B cell (primary cell): ENCODE measurements at regions not wholly inside any gene's neighbourhood (a gene's known extent, or its start where the extent isn't known, plus 50 kb on each side); places are given as distances from the start of the nearest gene placed in this dataset.

Experiments
- ATAC-seq: fragments of 200-7000 bp; cut with Tn5 transposase; one replicate; pipeline ENCODE4 v1.10.0; 2021; ENCODE audit warnings: low read depth, mild to moderate bottlenecking, moderate number of reproducible peaks, moderate library complexity
- CTCF ChIA-PET: fragments of 350-600 bp; sonication (Branson Sonifier 250); formaldehyde crosslinking; loops from one replicate; lab custom pipeline; 2021; ENCODE audit warnings: antibody characterized with exemption, inconsistent platforms; lab: Charles Lee
- POLR2A ChIA-PET: fragments of 350-600 bp; sonication (Branson Sonifier 250); formaldehyde crosslinking; loops from one replicate; lab custom pipeline; 2021; ENCODE audit warnings: antibody characterized with exemption; lab: Charles Lee
- DNase-seq: peaks from one replicate; pipeline ENCODE4 v3.0.0; 2013
- H2AFZ ChIP-seq: 2 replicates; pipeline ENCODE4 v1.6.1; 2012; ENCODE audit warnings: mild to moderate bottlenecking, low read depth, low read length; ENCODE audit not compliant: insufficient read depth, poor library complexity, severe bottlenecking
- H3K27ac ChIP-seq, 2 donors: 1 replicate in 1 of 2; 2 replicates in 1 of 2; pipeline ENCODE4 v1.5.1; 2012 to 2013; ENCODE audit warnings: low read length in 2 of 2, mild to moderate bottlenecking in 2 of 2, moderate library complexity in 1 of 2
- H3K27me3 ChIP-seq, 4 experiments: fragments of 200-600 bp in 1 of 4; sonication (generic) in 1 of 4; replicated peaks in 1 of 4; 1 replicate in 2 of 4; 2 replicates in 2 of 4; pipeline versions ENCODE4 v1.6.1 to v1.7.0; 2013 to 2016; ENCODE audit warnings: low read length in 3 of 4, mild to moderate bottlenecking in 2 of 4, mixed read lengths in 1 of 4, moderate library complexity in 1 of 4; ENCODE audit not compliant: insufficient read depth in 4 of 4, control insufficient read depth in 3 of 4; ENCODE audit errors: control extremely low read depth in 1 of 4
- H3K36me3 ChIP-seq, 2 experiments: replicated peaks in 1 of 2; 1 replicate in 1 of 2; 2 replicates in 1 of 2; pipeline versions ENCODE4 v1.6.1 to v1.7.1; 2013; ENCODE audit warnings: low read length in 1 of 2; ENCODE audit not compliant: insufficient read depth in 2 of 2, control insufficient read depth in 1 of 2; ENCODE audit errors: control extremely low read depth in 1 of 2, extremely low read depth in 1 of 2
- H3K4me1 ChIP-seq, 2 donors: fragments of 200-600 bp in 1 of 2; sonication (generic) in 1 of 2; 1 replicate in 1 of 2; 2 replicates in 1 of 2; pipeline versions ENCODE4 v1.5.1 to v1.6.1; 2013 to 2017; ENCODE audit warnings: low read length in 2 of 2; ENCODE audit not compliant: control insufficient read depth in 2 of 2, insufficient read depth in 2 of 2
- H3K4me2 ChIP-seq: replicated peaks from 2 replicates; pipeline ENCODE3; 2012; ENCODE audit warnings: mild to moderate bottlenecking, low read depth, low read length; ENCODE audit not compliant: poor library complexity, severe bottlenecking
- H3K4me3 ChIP-seq, 5 experiments: fragments of 200-600 bp in 1 of 5; sonication (generic) in 1 of 5; 1 replicate in 3 of 5; 2 replicates in 2 of 5; pipeline versions ENCODE4 v1.5.1 to v1.7.0; 2011 to 2016; ENCODE audit warnings: low read length in 4 of 5, mild to moderate bottlenecking in 4 of 5, low read depth in 2 of 5, control low read depth in 1 of 5, moderate library complexity in 1 of 5; ENCODE audit not compliant: insufficient read depth in 1 of 5; ENCODE audit errors: control extremely low read depth in 1 of 5, extremely low read depth in 1 of 5
- H3K79me2 ChIP-seq: fragments of 200-600 bp; sonication (generic); one replicate; pipeline ENCODE4 v1.6.0; 2016; ENCODE audit warnings: low read length; ENCODE audit not compliant: control insufficient read depth, insufficient read depth
- H3K9ac ChIP-seq: fragments of 200-600 bp; sonication (generic); 2 replicates; pipeline ENCODE4 v1.6.1; 2017; ENCODE audit warnings: mild to moderate bottlenecking, low read length, moderate library complexity
- H3K9me3 ChIP-seq, 3 donors: one replicate each; pipeline versions ENCODE4 v1.6.1 to v1.7.1; 2013; ENCODE audit warnings: low read length in 2 of 3; ENCODE audit not compliant: control insufficient read depth in 2 of 3, insufficient read depth in 1 of 3; ENCODE audit errors: control extremely low read depth in 1 of 3
- H4K20me1 ChIP-seq: 2 replicates; pipeline ENCODE4 v1.6.0; 2012; ENCODE audit warnings: mild to moderate bottlenecking, low read length; ENCODE audit not compliant: insufficient read depth, control insufficient read depth, poor library complexity, severe bottlenecking
- H3K27ac Mint-ChIP-seq: one replicate; pipeline ENCODE4 v1.8.0; 2021; ENCODE audit warnings: mixed read lengths
- H3K27me3 Mint-ChIP-seq: one replicate; pipeline ENCODE4 v1.8.0; 2021; ENCODE audit warnings: mixed read lengths
- H3K4me1 Mint-ChIP-seq: one replicate; pipeline ENCODE4 v1.8.0; 2021; ENCODE audit warnings: mixed read lengths
- H3K4me3 Mint-ChIP-seq: one replicate; pipeline ENCODE4 v1.8.0; 2021; ENCODE audit warnings: mixed read lengths
- H3K9me3 Mint-ChIP-seq: one replicate; pipeline ENCODE4 v1.8.0; 2022; ENCODE audit warnings: mixed read lengths; ENCODE audit not compliant: insufficient read depth
- CTCF ChIP-seq: fragments of 200-600 bp; IDR thresholded peaks from one replicate; pipeline ENCODE4 v1.8.0; 2022; ENCODE audit warnings: antibody characterized with exemption, mild to moderate bottlenecking
- EZH2 ChIP-seq: IDR thresholded peaks from 2 replicates; pipeline ENCODE4 v1.6.1; 2012; ENCODE audit warnings: borderline replicate concordance, low read depth, mild to moderate bottlenecking, moderate library complexity, low read length; ENCODE audit not compliant: insufficient read depth, poor library complexity, severe bottlenecking
- WGBS: methylation state at CpG from one replicate; pipeline ENCODE4 v1.1.5; 2013; ENCODE audit warnings: missing lambda C conversion rate; ENCODE audit not compliant: insufficient coverage; 5-methylcytosine and 5-hydroxymethylcytosine counted together
- intact Hi-C: fragments of 100-400 bp; cut with micrococcal nuclease; formaldehyde crosslinking; loops from one replicate; pipeline ENCODE4 v1.10.0; 2022

- H3K4me1 ChIP-seq = no peaks in the 10 kb centered on the region
- H3K27ac ChIP-seq = no peak overlapping the region
- H3K27ac Mint-ChIP-seq = no peak overlapping the region
- H2AFZ ChIP-seq = no peak overlapping the region
- no peaks in the 10 kb centered on the region for H3K4me1 Mint-ChIP-seq
- DNase-seq (no peak), ATAC-seq (no peak)
- no peaks in the 10 kb centered on the region for H3K36me3 ChIP-seq
- H3K27me3 Mint-ChIP-seq = no peaks in the 10 kb centered on the region
- ChIA-PET POLR2A (no interaction called here), CTCF (no interaction called here)
- H3K9me3 ChIP-seq = no peaks in the 10 kb centered on the region
- no peak overlapping the region for H3K4me3 Mint-ChIP-seq
- no peaks in the 10 kb centered on the region for H4K20me1 ChIP-seq
- H3K4me2 ChIP-seq = no peak overlapping the region
- TF ChIP-seq CTCF (no peak), EZH2 (no peak)
- no peaks in the 10 kb centered on the region for H3K9me3 Mint-ChIP-seq
- no peak overlapping the region for H3K4me3 ChIP-seq
- no peaks in the 10 kb centered on the region for H3K79me2 ChIP-seq
- no peak overlapping the region for H3K9ac ChIP-seq
- H3K27me3 ChIP-seq = no peaks in the 10 kb centered on the region
- intact Hi-C loops = no loop called here
These were observed 339.8 kb upstream of the LINC00305 start for GRCh38 chr18:64488698-64489097.

DNA sequence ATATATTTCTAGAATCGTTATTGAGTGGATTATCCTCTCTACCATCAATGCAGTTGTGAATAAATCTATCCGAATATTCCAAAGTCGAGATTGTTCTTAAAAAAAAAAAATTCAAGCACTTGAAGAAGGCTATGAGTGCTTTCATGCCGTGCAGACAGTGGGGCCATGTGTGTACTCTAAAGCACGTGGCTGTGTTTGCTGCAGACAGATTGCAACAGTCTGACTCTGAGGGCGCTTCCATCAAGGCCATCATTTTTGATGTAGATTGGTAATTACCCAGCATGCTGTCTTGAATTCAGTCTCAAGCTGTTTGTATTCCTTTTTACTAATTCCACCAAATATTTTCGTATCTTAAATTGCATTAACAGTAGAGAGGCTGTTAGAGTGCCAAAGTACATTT lies 325.9 kb upstream of the LINC00305 start:
- no peak overlapping the region for H2AFZ ChIP-seq
- intact Hi-C loops = no loop called here
- H3K27ac Mint-ChIP-seq = no peak overlapping the region
- ChIA-PET CTCF (no interaction called here), POLR2A (no interaction called here)
- TF ChIP-seq EZH2 = no peak
- TF ChIP-seq CTCF = no peak
- DNase-seq (no peak), ATAC-seq (no peak)
- no peaks in the 10 kb centered on the region for H3K4me1 ChIP-seq
- H3K27me3 ChIP-seq = no peaks in the 10 kb centered on the region
- H3K4me3 Mint-ChIP-seq = no peak overlapping the region
- no peak overlapping the region for H3K9ac ChIP-seq
- H3K4me3 ChIP-seq = no peak overlapping the region
- no peaks in the 10 kb centered on the region for H3K4me1 Mint-ChIP-seq
- H4K20me1 ChIP-seq = no peaks in the 10 kb centered on the region
- H3K4me2 ChIP-seq = no peak overlapping the region
- no peaks in the 10 kb centered on the region for H3K9me3 Mint-ChIP-seq
- no peak overlapping the region for H3K27ac ChIP-seq
- no peaks in the 10 kb centered on the region for H3K9me3 ChIP-seq
- H3K27me3 Mint-ChIP-seq = no peaks in the 10 kb centered on the region
- H3K79me2 ChIP-seq = no peaks in the 10 kb centered on the region
- WGBS = 77% methylated on average over 3 of the region's 7 CpGs
- no peaks in the 10 kb centered on the region for H3K36me3 ChIP-seq
